OCI-LY3 (cell line): ENCODE measurements at regions not wholly inside any gene's neighbourhood (a gene's known extent, or its start where the extent isn't known, plus 50 kb on each side); places are given as distances from the start of the nearest gene placed in this dataset.

Experiments used
- EZH2phosphoT487 ChIP-seq: fragments of 200-600 bp; shearing (Covaris generic); IDR thresholded peaks from 2 replicates; pipeline ENCODE4 v1.6.1; 2018; ENCODE audit warnings: antibody characterized with exemption, mixed run types, low read depth
- TF ChIP-seq, protein P1 (sequence below): fragments of 200-600, 300-600 bp; sonication (generic); IDR thresholded peaks from 2 replicates; pipeline ENCODE4 v1.5.1; 2014; ENCODE audit warnings: antibody characterized with exemption, low read length, low read depth

DNA sequence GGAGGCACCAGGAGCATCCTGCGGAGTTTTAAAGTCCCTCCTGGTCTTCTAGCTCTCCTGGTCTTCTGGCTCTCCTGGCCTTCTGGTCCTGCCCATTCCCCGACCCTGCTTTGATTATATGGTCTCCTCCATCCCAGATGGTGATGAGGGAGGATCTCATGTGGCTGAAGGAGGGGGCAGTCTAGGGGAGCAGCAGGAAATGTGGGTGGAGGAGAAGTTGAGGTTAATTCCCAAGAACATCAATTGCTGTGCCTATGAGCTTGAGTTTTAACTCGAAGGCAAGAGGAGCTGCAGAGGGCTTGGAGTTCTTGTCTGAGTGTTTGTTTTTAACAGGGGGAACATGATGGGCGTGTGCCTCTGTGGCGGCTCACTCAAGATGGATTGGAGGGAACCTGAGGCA is 408.8 kb downstream of the MATN1 start:
- TF ChIP-seq, protein P1, sequence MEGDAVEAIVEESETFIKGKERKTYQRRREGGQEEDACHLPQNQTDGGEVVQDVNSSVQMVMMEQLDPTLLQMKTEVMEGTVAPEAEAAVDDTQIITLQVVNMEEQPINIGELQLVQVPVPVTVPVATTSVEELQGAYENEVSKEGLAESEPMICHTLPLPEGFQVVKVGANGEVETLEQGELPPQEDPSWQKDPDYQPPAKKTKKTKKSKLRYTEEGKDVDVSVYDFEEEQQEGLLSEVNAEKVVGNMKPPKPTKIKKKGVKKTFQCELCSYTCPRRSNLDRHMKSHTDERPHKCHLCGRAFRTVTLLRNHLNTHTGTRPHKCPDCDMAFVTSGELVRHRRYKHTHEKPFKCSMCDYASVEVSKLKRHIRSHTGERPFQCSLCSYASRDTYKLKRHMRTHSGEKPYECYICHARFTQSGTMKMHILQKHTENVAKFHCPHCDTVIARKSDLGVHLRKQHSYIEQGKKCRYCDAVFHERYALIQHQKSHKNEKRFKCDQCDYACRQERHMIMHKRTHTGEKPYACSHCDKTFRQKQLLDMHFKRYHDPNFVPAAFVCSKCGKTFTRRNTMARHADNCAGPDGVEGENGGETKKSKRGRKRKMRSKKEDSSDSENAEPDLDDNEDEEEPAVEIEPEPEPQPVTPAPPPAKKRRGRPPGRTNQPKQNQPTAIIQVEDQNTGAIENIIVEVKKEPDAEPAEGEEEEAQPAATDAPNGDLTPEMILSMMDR, result no peak
- TF ChIP-seq EZH2phosphoT487, result no peak
